HG02938 (cell line): ENCODE measurements at regions not wholly inside any gene's neighbourhood (a gene's known extent, or its start where the extent isn't known, plus 50 kb on each side); places are given as distances from the start of the nearest gene placed in this dataset.

Experiments
- ATAC-seq: cut with Tn5 transposase; IDR thresholded peaks from one replicate; pipeline ENCODE4 v1.9.1; 2021; ENCODE audit warnings: mild to moderate bottlenecking, moderate library complexity; ENCODE audit not compliant: unreplicated experiment

GRCh38 chr1:181142096-181142958 is 53.8 kb downstream of the IER5 start:
- ATAC-seq: peak; percentile 70

- no peak for ATAC-seq
Observed at GRCh38 chr1:181143102-181143859, 54.8 kb downstream of the IER5 start.

- no peak for ATAC-seq
Observed at GRCh38 chr1:181144238-181144637, 55.7 kb downstream of the IER5 start.

- ATAC-seq: no peak
Observed at GRCh38 chr1:181148636-181149035, 60.1 kb downstream of the IER5 start.

- ATAC-seq: peak; percentile 76
Observed at GRCh38 chr1:181149326-181150125, 61.0 kb downstream of the IER5 start.

- no peak for ATAC-seq
Observed at GRCh38 chr1:181150273-181150672, 61.8 kb downstream of the IER5 start.

- ATAC-seq: no peak
Observed at GRCh38 chr1:181150842-181151241, 62.3 kb downstream of the IER5 start.

- peak; percentile 28 for ATAC-seq
Observed at GRCh38 chr1:181151378-181152326, 63.2 kb downstream of the IER5 start.

GRCh38 chr1:181152892-181153633 is 64.6 kb downstream of the IER5 start:
- peak; percentile 67 for ATAC-seq

GRCh38 chr1:181153634-181153961 is 65.1 kb downstream of the IER5 start:
- ATAC-seq: no peak

GRCh38 chr1:181155339-181155738 is 66.8 kb downstream of the IER5 start:
- ATAC-seq: no peak

- ATAC-seq: no peak
Observed at GRCh38 chr1:181159451-181160140, 71.1 kb downstream of the IER5 start.

- ATAC-seq: no peak
Observed at GRCh38 chr1:181160322-181160721, 71.8 kb downstream of the IER5 start.

- no peak for ATAC-seq
Observed at GRCh38 chr1:181160998-181161870, 72.7 kb downstream of the IER5 start.

- no peak for ATAC-seq
Observed at GRCh38 chr1:181163662-181164061, 75.2 kb downstream of the IER5 start.

GRCh38 chr1:181166377-181167196 is 78.1 kb downstream of the IER5 start:
- peak; percentile 85 for ATAC-seq

GRCh38 chr1:181169281-181169865 is 80.9 kb downstream of the IER5 start:
- no peak for ATAC-seq
